RWPE1 (cell line): ENCODE measurements at regions not wholly inside any gene's neighbourhood (a gene's known extent, or its start where the extent isn't known, plus 50 kb on each side); places are given as distances from the start of the nearest gene placed in this dataset.
A peak's percentile ranks its signal among the peaks of the same experiment; 100 is the strongest.

ENCODE experiments used
- CTCF ChIA-PET: fragments of 350-600 bp; sonication (Branson Sonifier 250); formaldehyde crosslinking; extraction: SDS; loops from one replicate; lab custom pipeline; 2021; lab: Yijun Ruan, JAX
- POLR2A ChIA-PET: fragments of 400-600 bp; formaldehyde crosslinking; extraction: SDS; loops from one replicate; lab custom pipeline; 2020; ENCODE audit warnings: antibody characterized with exemption; ENCODE audit not compliant: low non-redundant PET; lab: Yijun Ruan, JAX
- DNase-seq: peaks from one replicate; pipeline ENCODE4 v3.0.0; 2012; ENCODE audit warnings: low spot score
- H3K27ac ChIP-seq: fragments of 450-650 bp; 2 replicates; pipeline ENCODE4 v1.5.1; 2017
- TF ChIP-seq, protein P1 (sequence below): fragments of 450-650 bp; conservative IDR thresholded peaks from 2 replicates; pipeline ENCODE4 v1.5.1; 2017; ENCODE audit warnings: low read depth, mild to moderate bottlenecking

DNA sequence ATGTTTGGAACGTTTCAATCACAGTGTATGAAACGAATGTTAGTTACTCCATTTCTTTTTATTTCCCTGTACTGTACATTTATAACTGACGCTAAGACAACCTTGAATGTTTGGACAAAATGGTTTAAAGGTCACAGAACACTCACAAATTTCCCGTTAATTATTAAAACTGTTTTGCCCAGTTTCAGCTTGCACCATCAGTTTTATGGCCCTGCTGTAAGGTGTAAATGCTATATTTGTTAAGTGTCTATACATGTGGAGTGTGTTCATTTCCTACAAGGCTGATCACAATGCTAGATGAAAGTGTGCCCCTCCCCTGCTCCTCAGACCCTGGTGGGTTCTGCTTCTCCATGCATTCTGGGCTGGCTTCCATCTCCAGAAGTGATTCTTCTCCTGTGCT lies 57.9 kb upstream of the ETS2 start:
- TF ChIP-seq, protein P1, sequence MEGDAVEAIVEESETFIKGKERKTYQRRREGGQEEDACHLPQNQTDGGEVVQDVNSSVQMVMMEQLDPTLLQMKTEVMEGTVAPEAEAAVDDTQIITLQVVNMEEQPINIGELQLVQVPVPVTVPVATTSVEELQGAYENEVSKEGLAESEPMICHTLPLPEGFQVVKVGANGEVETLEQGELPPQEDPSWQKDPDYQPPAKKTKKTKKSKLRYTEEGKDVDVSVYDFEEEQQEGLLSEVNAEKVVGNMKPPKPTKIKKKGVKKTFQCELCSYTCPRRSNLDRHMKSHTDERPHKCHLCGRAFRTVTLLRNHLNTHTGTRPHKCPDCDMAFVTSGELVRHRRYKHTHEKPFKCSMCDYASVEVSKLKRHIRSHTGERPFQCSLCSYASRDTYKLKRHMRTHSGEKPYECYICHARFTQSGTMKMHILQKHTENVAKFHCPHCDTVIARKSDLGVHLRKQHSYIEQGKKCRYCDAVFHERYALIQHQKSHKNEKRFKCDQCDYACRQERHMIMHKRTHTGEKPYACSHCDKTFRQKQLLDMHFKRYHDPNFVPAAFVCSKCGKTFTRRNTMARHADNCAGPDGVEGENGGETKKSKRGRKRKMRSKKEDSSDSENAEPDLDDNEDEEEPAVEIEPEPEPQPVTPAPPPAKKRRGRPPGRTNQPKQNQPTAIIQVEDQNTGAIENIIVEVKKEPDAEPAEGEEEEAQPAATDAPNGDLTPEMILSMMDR, result no peak
- ChIA-PET POLR2A (no interaction called here), CTCF (interaction anchor here (0.7 kb wide), 1 partner anchor 26 kb away, joined by 6 read pairs; no protein-coding TSS in a partner anchor)
- H3K27ac ChIP-seq, result no peak overlapping the region
- DNase-seq, result no peak

GRCh38 chr21:38751379-38752050 lies 54.2 kb upstream of the ETS2 start:
- CTCF ChIA-PET, result interaction anchor here (0.7 kb wide), 1 partner anchor 65 kb away, joined by 3 read pairs; no protein-coding TSS in a partner anchor
- peak overlapping the region; percentile 100 for H3K27ac ChIP-seq
- POLR2A ChIA-PET, result no interaction called here
- TF ChIP-seq, protein P1, result no peak
- DNase-seq, result no peak

DNA sequence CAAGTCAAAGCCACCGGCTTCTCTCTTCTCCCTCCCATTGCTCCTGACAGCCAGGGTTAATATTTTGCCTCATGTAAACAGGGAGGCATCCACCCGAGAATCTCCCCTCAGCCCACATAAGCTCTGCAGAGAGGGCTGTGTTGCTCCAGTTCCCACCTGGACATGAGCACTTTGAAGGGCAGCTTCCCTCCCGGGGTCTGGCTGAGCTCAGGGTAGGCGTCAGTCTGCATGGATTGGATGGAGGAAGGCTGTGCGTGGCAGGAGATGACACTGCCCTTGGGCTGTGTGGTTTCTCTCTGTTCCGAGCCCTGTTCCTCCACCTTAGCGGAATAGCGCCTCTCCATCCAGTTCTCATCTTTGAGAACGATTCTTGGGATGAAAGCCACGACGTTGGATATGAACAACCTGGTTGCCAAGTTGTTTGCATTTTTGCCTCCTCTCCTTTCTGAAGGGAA lies 53.7 kb upstream of the ETS2 start:
- POLR2A ChIA-PET, result no interaction called here
- DNase-seq, result no peak
- TF ChIP-seq, protein P1, result no peak
- H3K27ac ChIP-seq, result peak overlapping the region; percentile 100
- CTCF ChIA-PET, result no interaction called here

DNA sequence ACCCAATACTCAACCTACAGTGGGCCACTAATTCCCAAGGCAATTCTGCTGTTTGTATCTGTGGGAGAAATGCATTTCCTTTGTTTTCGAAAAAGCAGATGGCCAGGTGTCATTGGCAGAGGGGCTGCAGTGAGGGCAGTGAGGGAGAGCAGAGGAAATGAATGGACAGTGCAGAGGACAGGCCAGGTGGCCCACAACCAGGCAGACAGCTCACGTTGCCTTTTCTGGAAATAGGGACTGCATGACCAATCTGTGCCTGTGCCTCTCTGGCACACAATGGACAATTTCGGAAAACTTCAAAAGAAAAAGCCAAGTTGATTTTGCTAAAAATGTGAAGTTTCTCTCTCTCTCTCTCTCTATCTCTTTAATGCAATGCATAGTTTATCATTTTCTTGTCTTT lies 52.6 kb upstream of the ETS2 start:
- no peak for DNase-seq
- CTCF ChIA-PET, result no interaction called here
- H3K27ac ChIP-seq, result peak overlapping the region; percentile 100
- POLR2A ChIA-PET, result no interaction called here
- TF ChIP-seq, protein P1, result no peak

DNA sequence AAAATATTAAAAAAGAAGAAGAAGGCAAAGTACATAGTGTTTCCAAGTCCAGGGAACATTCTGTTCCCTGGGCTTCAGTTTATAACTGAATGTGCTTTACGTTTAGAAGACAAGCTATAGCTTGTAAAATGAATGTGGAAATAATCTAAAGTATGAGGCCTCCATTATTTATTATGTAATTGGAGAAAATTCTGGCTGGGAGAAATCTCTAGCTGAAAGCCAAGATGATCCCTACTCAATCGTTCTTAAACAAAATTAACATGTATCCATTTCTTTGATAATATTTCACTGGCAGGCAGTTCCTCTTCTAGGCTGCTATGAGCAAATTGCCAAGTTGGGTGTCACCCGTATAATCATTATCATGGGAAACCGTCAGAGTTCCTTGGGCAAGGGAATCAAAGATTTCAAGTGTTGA lies 52.2 kb upstream of the ETS2 start:
- TF ChIP-seq, protein P1, result no peak
- no peak for DNase-seq
- ChIA-PET POLR2A (no interaction called here), CTCF (no interaction called here)
- peak overlapping the region; percentile 100 for H3K27ac ChIP-seq
